Occipital lobe (tissue), 1 donor: ENCODE measurements at regions not wholly inside any gene's neighbourhood (a gene's known extent, or its start where the extent isn't known, plus 50 kb on each side); places are given as distances from the start of the nearest gene placed in this dataset.

ENCODE experiments used
- DNase-seq: peaks from one replicate; lab custom pipeline; 2025; lab: John Stamatoyannopoulos, UW

DNA sequence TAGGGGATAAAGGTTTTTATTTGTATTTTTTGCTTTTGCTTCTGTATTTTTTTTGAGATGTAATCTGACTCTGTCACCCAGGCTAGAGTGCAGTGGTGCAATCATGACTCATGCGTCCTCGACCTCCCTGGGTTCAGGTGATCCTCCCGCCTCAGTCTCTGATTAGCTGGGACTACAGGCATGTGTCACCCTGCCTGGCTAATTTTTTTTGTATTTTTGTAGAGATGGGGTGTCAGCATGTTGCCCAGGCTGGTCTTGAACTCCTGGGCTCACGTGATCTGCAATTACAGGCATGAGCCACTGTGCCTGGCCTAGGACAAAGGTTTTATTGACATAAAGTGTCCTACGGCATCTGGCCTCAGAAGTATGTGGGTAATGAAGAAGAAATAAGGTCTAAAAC, 297.1 kb upstream of the C9orf72 start:
- DNase-seq = no peak

DNA sequence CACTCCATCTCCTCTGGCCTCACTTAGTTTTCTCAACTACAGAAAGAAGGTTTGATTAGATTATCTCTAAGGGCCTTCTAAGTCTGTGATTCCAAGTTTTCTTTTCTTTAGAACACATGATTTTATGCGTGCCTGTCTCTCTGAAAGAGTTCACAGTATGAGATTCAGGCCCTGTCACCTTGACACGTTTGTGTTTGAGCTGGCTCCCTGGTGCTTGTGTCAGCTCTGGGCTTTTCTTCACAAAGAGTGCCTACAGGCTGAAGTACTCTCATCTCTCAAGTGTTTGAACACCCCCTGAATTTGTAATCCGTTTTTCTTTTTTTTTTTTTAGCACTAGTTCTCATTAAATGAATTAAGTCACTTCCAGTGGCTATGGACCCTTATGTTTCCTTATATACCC, 306.9 kb upstream of the C9orf72 start:
- no peak for DNase-seq

DNA sequence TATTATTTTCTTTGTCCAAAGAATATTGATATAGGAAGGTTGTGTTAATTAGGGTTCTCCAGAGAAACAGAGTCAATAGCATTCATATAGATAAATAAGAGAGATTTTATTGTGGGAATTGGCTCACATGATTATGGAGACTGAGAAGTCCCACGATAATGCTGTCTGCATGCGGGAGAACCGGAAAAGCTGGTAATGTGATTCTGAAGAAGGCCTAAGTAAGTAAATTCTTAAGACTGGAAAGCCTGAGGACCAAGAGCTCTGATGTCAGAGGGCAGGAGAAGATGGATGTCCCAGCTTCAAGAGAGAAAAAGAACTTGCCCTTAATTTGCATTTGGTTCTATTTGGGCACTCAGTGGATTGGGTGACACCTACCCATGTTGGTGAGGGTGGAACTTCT, 307.4 kb upstream of the C9orf72 start:
- DNase-seq = no peak

DNA sequence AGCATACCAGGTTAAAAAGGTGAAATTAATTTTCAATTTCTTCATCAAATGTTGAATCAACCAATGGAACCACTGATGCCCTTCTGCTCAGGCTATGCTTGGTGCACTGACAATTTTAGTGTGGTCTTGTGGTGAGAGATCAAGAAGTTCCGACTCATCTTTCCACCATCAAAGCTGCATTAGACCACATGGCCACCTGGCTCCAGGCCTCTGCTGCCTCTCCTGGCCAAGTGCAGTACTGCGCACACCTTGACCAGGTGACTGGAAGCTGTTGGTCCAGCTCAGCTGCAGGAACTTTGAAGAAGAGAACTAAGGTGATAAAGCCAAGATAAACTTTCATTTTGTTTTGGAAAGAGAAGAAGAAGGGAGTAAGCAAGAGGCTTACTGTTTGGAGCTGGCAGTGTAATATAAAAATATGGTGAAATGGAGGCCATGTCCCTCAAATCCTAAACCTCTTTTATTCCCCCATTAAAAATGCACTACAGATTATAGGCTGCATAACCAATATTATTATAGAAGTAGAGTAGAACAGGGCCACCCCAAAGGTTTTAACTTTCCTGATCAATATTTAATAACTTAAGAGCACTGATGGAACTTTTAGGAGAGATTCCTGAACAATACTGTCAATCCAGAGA, 315.5 kb upstream of the C9orf72 start:
- DNase-seq = no peak

DNA sequence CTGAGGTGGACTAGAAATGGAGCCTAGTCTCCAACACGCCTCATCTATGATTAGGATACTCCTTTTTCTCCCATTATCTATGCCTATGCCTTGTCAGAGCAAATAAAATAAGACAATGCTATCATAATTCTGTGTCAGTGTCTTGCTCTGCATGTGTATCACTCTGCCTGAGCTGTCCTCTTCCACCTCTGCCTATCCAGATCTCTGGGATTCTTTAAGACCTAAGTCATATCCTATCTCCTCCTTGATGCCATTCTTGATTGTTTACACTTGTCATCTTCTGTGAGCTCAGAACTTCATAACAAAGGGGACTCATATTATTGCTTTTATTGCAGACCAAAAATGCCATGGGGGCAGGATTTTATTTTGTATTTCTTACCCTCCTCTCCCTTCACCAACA, 351.2 kb upstream of the C9orf72 start:
- no peak for DNase-seq

DNA sequence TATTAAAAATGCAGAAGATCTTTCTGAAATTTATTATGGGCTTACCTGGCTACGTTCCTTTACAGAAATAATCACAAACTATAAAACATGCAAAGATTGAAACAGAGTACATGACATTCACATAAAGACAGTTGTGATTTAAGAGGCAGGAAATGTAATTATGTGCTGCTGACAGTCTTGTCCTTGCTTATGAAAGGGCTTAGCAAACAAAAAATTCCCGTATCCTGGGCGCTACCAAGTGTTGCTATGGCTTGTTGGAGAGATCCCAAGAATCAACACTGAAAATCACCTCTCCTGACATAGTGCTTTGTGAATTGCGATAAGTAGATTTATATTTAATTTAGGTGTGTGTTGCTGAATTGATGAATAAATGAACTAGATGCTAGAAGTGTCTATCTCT, 352.5 kb upstream of the C9orf72 start:
- no peak for DNase-seq

DNA sequence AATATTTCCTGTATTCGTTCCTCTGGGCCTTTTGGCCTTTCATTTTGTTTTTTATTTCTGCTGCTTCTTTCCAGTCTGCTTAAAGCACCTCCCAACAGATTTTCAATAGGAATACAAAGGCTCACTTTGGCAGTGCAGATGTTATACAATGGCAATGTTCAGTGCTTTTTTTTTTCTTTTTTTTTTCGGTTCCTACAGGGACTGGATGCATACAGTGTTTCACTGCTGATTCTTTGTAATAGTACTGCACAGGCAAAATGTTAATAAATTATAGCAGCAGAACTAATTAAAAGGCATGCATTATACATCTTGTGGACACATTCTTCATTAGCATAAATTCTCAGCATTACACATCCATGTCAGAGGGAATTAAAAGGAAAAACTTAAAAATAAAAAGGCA, 356.6 kb upstream of the C9orf72 start:
- DNase-seq = no peak

DNA sequence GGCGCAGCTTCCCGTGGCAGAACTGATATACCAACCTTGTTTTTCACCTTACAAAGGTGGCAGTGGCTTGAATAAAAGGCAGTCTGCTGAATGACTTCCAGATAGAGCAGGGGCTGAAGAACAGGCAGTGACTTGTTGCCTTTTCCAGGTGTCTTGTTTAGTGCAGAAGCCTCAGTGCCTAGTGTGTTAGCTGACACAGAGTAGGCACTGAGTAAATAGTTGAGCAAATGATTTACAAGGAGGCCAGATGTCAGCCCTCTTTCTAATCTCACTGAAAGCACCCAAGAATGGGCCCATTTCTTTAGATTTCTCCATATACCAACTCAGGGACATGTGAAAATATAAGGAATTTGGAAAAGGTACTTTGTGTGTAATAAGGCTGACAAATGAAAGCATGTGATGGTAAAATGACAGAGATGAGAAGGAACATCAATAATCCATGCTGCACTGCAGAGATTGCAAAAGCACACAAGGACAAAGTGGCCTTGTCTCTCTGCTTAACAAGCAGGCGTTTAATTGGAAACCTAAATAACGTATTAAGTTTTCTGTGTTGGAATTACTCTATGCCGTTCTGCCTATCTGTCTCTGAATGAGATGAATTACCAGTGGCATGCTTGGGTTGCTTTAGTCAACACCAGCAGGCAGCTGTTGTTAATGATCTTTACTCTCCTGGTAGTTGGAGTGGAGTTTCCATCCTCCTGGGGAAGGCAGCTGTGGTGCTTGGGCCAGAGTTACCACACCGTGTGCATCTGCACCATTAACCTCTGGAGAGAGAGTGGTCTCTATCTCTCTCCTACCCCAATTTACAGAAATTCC, 360.1 kb upstream of the C9orf72 start:
- no peak for DNase-seq

DNA sequence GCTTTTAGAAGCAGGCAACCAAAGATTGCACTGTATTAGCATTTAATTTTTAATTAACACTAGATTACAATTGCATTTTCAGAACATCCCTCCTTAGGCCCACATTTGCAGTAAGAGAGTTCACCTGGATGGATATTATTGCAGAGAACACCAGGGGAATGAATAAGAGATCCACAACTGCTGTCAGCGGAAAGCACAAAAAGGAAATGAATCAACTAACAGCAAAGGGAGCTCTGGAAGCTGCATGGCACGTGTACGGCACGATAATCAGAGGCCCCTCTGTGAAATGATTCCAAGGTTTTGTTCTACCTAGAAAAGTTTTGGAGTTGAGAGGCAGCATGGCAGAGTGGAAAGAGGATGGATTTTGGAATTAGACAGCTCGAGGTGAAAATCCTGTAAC, 361.2 kb upstream of the C9orf72 start:
- no peak for DNase-seq

DNA sequence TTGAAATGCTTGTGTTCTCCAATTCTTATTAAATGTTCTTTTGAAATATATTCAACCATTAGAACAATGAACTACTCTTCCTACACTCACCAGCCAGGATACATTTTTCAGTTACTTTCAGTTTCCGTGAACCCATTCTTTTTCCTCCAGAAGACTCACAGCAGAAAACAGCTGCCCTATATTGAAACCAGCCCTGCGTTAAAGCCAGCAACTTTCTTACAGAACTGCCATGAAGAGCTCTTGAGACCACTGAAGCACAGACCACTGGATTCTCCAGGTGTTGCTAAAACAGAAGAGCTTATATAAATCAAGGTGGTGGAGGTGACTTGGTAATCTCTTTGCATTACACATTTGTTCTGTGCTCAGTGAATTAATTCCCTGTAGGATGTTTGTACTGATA, 365.9 kb upstream of the C9orf72 start:
- DNase-seq = no peak

DNA sequence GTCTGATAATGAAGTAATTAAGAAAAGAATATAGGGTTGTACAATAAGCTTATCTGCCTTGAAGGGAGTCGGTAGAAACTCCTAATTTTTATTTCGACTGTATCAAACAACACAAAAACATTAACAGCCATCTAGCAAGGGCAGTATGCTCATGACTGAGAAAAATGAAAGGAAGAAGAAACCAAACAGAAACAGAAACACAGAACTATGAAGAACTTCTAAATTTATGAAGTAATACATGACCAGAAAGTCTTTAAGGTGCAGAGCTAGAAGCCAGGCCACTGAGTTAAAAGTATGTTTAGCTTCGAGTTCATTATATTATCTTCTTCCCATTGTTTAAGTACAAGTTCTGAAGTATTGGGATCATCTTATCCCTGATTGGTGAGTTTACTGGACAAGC, 367.3 kb upstream of the C9orf72 start:
- DNase-seq = no peak

DNA sequence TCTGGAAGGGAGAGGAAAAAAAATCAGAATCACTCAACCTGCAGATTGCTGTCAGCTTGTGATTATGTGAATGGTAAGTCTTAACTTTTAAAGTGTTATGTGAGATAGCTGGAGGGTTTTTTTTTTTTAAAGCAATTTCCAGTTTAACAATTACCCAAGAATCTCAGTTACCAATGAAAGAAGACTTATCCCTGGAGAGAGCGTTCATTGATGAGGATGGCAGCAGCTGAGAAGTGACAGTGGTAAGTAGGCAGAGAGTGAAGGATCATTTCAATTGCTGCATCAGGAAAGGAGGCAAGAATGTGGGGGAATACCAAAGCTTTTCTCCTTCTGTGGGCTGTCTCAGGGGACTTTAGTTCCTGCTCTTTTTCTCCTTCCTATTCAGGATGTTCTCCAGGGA, 370.2 kb upstream of the C9orf72 start:
- DNase-seq = no peak

DNA sequence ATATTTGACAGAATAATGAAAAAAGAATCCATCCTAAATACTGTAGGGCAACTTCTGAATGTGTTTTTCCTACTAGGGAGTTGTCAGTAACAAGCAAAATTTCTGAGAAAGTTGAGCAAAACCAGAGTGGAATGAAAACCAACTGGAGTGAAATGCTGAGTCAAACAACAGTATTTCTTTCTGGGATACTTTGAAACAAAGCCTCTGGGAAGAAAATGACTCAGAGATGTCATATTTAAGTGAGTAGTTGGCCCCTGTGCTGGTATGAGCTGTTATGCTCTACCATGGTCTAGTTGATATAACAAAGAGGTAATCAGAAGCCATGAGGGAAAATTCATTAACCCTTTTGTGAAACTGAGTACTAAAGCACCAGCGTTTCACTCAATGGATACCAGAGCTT, 372.1 kb upstream of the C9orf72 start:
- DNase-seq = no peak

DNA sequence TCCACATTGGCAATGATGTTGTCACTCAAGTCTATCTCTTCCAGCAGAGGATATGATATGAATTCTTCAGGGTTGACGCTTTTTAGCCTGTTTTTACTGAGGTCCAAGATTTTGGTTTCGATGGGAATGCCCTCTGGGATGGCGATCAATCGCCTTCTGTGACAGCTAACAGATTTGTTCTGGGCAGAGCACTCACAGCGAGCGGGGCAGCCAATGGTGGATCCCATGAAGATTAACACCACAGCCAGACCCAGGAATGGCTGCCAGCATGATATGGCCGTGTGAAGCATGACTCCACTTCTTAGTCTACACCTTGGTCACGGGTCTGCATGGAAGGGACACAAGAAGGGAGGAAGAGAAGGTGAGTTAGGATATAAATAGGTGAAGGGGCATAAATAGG, 377.1 kb upstream of the C9orf72 start:
- no peak for DNase-seq

DNA sequence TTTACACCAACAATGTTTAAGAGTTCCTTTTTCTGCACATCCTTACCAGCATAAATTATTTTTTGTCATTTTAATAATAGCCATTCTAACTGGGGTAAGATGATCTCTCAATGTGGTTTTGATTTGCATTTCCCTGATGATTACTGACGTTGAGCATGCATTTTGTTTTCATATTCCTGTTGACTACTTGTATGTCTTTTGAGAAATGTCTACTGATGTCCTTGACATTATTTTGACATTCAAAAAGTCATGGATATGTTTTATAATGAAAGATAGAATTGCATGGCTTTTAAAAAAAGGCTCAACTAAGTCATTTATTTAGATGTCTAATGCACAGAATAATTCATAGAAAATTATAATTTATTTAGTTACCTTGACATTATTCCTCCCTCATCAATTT, 381.6 kb upstream of the C9orf72 start:
- DNase-seq = no peak

DNA sequence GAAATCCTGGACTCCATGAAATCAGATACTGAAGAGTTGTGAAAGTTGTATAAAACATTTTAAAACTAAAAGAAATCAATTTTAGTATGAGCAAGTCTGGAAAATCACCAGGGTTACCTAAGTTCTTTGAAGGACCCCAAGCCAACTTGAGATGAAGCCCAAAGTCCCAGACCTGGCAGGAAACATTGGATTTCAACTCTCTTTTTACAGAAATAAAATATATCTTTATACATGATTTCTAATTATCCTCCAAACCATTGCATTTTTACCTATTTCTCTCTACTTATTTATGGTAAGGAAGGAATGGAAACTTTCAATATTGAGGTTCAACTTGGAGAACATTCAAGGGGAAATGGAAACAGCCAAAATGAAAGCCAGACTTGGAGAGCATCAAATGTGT, 390.6 kb upstream of the C9orf72 start:
- DNase-seq = no peak

DNA sequence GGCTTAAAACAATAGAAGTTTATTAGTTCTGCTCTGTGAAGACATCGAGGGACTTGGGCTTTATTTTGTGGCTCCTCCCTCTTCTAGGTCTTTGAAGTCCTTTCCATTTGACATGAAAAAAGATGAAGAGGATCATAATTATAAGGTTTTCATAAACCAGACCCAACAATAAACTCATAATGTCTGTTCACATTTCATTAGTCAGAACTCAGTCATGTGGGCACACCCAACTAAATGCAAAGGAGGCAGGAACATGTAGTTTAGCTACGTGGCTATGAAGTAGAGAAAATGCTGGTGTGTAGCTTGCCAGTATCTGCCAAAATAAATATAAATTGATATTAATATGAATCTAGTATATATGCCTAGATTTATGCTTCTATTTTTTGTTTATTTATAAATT, 393.9 kb upstream of the C9orf72 start:
- no peak for DNase-seq

DNA sequence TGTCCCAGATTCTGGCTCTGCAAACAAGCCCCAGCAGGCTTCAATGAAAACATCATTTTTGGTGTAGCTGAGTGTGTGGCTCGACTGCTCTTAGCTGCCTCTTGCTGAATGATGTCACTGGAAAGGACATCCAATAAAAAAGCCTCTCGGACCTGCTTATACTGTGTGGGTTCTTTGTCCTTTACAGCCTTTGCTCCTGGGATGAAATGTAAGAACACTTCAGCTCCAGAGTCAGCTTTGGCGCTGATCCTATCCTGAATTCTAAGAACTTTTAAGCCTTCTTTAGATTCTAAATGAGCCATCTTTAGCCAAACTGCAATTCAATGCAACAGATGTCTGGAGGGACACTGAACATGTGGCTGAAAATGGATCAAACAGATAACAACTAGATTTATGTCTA, 404.6 kb upstream of the C9orf72 start:
- DNase-seq = no peak

DNA sequence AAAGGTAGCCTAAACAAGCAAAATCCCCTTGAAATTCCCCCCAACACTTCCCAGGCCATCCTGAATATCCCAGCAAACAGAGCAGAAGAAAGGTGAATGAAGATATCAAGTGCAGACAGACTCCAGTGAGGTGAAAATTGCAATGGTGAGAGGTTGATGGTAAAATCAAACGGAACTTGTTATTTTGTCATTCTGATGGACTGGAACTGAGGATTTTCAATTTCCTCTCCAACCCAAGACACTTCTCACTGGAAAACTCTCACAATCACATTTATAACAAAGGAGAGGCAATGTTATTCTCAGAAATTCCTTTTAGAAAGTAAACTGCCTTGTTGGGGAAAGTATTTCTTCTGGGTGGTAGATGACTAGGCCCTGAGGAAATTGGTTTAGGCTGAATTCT, 412.4 kb upstream of the C9orf72 start:
- no peak for DNase-seq

DNA sequence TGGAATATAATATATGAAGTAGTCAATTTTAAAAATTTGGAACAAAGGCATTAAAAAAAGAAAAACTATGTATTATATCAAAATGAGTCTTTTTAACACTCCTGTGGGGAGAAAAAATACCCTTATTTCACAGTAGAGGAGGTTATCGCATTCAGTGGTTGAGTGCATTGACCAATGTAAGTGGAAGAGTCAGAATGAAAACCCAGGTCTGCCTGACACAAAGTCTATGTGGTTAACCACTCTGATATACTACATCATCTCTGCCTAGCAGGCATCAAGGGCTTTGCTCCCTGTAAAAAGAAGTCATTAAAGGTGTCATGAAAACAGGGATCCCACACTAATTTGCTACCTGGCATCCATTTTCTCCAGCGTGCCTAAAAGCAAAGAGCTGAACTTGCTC, 417.2 kb upstream of the C9orf72 start:
- no peak for DNase-seq

DNA sequence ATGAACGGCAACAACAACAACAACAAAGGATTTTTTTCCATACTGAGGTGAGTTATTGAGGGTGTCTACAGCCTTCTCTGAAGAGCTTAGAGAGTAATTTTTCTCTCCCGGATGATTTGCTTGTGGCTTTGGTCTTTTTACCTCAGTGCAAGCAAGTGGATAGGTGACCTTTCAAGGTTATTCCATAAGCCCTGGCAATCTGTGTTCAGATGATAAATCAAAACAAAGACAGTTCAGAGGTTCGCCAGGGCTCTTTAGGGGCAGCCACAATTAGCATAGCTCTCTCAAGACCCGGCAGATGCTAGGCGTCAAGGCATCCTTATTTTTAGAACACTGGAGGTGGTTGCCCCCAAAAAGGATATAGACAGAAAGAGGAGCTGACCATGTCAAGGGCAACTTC, 417.9 kb upstream of the C9orf72 start:
- DNase-seq = no peak

DNA sequence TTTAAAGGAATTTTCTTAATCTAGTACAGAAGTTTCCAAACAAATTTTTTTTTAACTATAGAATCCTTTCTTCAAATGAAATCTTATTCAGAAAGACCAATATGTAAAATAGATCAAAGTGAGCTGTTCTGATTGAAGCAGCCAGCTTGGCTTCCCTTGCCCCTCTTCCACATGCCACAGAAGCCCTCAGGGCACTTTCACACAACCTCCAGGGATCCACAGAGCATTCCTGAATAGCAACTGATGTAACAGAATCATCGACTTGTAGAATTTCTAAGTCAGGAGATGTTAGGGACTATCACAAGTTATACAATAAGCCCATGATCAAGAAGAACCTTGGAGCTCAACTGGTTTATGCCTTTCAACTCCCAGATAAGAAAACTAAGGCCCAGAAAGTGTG, 427.8 kb upstream of the C9orf72 start:
- no peak for DNase-seq

DNA sequence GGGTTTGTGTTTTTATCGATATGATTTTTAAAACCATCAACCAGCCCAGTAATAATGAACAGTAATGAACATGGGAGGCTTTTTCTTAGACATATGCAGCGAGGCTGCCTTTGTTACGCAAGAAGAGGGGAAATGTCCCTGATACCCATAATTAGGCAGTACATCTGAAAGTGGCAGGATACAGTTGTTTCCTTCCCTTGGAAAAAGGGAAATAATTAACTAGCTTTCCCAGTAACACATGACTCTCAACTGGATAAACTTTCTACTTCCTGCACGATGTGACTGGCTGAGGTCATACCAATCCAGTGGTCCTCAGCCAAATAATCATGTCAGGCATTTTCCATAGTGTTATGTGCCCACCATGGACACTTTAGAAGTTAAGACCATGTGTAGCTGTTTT, 431.6 kb upstream of the C9orf72 start:
- DNase-seq = no peak

DNA sequence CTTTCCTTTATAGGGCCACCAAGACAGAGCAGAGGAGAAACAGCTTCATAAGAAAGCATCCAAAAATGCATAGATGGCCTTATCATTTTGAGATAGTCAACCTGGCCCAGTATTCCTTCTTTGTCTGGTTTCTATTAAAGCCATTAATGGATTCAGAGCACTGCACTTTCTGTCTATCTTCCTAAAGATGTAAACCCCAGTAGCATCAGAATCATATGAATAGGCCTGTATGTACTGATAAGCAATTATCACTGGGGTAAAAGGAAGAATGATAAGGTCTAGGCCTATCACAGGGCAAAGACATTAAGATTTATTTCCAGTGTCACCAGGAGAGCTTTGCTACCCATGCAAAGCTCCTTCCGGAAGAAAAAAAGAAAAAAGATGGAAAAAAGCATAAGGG, 432.5 kb upstream of the C9orf72 start:
- DNase-seq = no peak
